ENCODE measurements at regions not wholly inside any gene's neighbourhood (a gene's known extent, or its start where the extent isn't known, plus 50 kb on each side); places are given as distances from the start of the nearest gene placed in this dataset.

DNA sequence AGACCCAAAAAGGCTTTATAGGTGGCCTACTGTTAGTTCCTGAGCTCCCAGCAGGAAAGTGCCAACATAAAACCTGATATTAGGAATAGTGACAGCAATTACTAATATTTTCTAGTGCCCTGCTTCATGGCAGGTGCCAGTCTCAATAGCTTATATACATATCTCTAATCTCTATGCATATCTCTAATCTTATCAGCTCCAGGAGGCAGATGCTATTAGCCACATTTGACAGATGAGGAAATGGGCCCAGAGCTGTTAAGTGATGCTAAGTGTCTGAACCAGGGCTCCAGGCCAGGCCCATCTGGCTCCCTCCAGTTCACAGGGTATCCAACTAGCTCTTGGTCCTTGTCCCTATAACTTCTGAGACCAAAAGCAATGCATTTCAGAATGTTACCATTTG lies 142.5 kb downstream of the CHIC2 start:
- Histone ChIP-seq H3K9me3 (no peaks in the 10 kb centered on the region), H3K79me2 (ENCODE audit: insufficient read depth) (no peaks in the 10 kb centered on the region), H3K36me3 (replicated peaks in 1 of 2; ENCODE audit: control insufficient read depth in 1 of 2, insufficient read depth in 2 of 2, low read length in 1 of 2) (no peaks in the 10 kb centered on the region), H3K9me2 (no peaks in the 10 kb centered on the region), H3K27ac (ENCODE audit: low read depth in 2 of 2, low read length in 1 of 2) (no peak overlapping the region), H3K9ac (no peak overlapping the region), H3F3A (replicated peaks; ENCODE audit: insufficient read depth) (no peaks in the 10 kb centered on the region), H2AFZ (ENCODE audit: low read depth) (no peak overlapping the region), H4K20me1 (ENCODE audit: insufficient read depth) (no peaks in the 10 kb centered on the region), H3K27me3 (ENCODE audit: insufficient read depth) (no peaks in the 10 kb centered on the region), H3K4me3 (ENCODE audit: low read depth in 2 of 2, low read length in 1 of 2) (no peak overlapping the region), H3K4me1 (ENCODE audit: control insufficient read depth in 1 of 2, insufficient read depth in 2 of 2, low read depth in 1 of 2, low read length in 1 of 2) (peaks cover 0 to 11% of the 10 kb centered on the region in 2 experiments; a peak in 1 of 4 replicates), H3K4me2 (no peak overlapping the region)
- peak; percentile 39; the same call in 1 of the 2 replicates for TF ChIP-seq RCOR1 (IDR thresholded peaks at IDR 0.05; ENCODE audit: low read length)
- TF ChIP-seq YY1 (IDR thresholded peaks at IDR 0.05; ENCODE audit: low read depth), result no peak
- TF ChIP-seq GABPA (IDR thresholded peaks at IDR 0.05; ENCODE audit: low read depth), result no peak
- TF ChIP-seq CHD2 (IDR thresholded peaks at IDR 0.05; ENCODE audit: low read length, partially characterized antibody), result no peak
- TF ChIP-seq EP300 (IDR thresholded peaks at IDR 0.05; ENCODE audit: borderline replicate concordance in 1 of 2, low read depth in 1 of 2, low read length in 1 of 2), result peak in 1 of 2 experiments; percentile 57; a peak in 1 of 4 replicates
- peak; percentile 70 for TF ChIP-seq GATA2 (CRISPR knock-in tag; IDR thresholded peaks at IDR 0.05)
- TF ChIP-seq TCF12 (IDR thresholded peaks at IDR 0.05), result no peak
- TF ChIP-seq ELF1 (IDR thresholded peaks at IDR 0.05), result no peak
- ChIA-PET CTCF (interaction anchor here (1.1 to 5.2 kb wide), 3 partner anchors 8 to 311 kb away, joined by 5 to 37 read pairs (median 34); no protein-coding TSS in a partner anchor), POLR2A (no interaction called here)
- no peak for DNase-seq

- no peak overlapping the region for H2AFZ ChIP-seq (ENCODE audit: low read depth)
- H4K20me1 ChIP-seq (ENCODE audit: insufficient read depth), result no peaks in the 10 kb centered on the region
- no peaks in the 10 kb centered on the region for H3K27me3 ChIP-seq (ENCODE audit: insufficient read depth)
- H3K79me2 ChIP-seq (ENCODE audit: insufficient read depth), result no peaks in the 10 kb centered on the region
- no peak for DNase-seq
- ChIA-PET POLR2A (no interaction called here), CTCF (interaction anchor here (0.8 to 5.2 kb wide), 5 partner anchors 9 to 312 kb away, joined by 3 to 37 read pairs (median 13); no protein-coding TSS in a partner anchor)
- no peaks in the 10 kb centered on the region for H3K9me3 ChIP-seq
- 88% methylated on average over 4 of the region's 4 CpGs for WGBS (ENCODE audit: low lambda C conversion rate)
- H3K36me3 ChIP-seq (replicated peaks in 1 of 2; ENCODE audit: control insufficient read depth in 1 of 2, insufficient read depth in 2 of 2, low read length in 1 of 2), result no peaks in the 10 kb centered on the region
- TF ChIP-seq RFX5 (IDR thresholded peaks at IDR 0.05; ENCODE audit: low read length) (no peak), REST (IDR thresholded peaks at IDR 0.05; ENCODE audit: low read depth, low read length) (no peak), MAX (IDR thresholded peaks at IDR 0.05; ENCODE audit: low read depth) (no peak), MXI1 (IDR thresholded peaks at IDR 0.05; ENCODE audit: low read depth, low read length) (no peak)
- H3K4me2 ChIP-seq, result no peak overlapping the region
- no peaks in the 10 kb centered on the region for H3K9me2 ChIP-seq
- H3K27ac ChIP-seq (ENCODE audit: low read depth in 2 of 2, low read length in 1 of 2), result no peak overlapping the region
- no peak overlapping the region for H3K9ac ChIP-seq
- H3K4me3 ChIP-seq (ENCODE audit: low read depth in 2 of 2, low read length in 1 of 2), result no peak overlapping the region
- no peaks in the 10 kb centered on the region for H3F3A ChIP-seq (replicated peaks; ENCODE audit: insufficient read depth)
- peaks cover 0 to 11% of the 10 kb centered on the region in 2 experiments; a peak in 2 of 4 replicates for H3K4me1 ChIP-seq (ENCODE audit: control insufficient read depth in 1 of 2, insufficient read depth in 2 of 2, low read depth in 1 of 2, low read length in 1 of 2)
Measured at GRCh38 chr4:53920883-53921282, 143.5 kb downstream of the CHIC2 start.
